Stimulated activated CD4-positive, alpha-beta T cell treated with anti-CD3 and anti-CD28 coated beads, Interleukin-15, amount 100 ng/mL, for 48 hours (primary cell): ENCODE measurements at regions not wholly inside any gene's neighbourhood (a gene's known extent, or its start where the extent isn't known, plus 50 kb on each side); places are given as distances from the start of the nearest gene placed in this dataset.

ENCODE experiments used
- DNase-seq, 2 donors: peaks; one replicate each; pipeline ENCODE4 v3.0.0-alpha.2; 2020; ENCODE audit warnings: low read depth in 2 of 2

- DNase-seq = peak in 1 of 2 donors; percentile 52
Measured at GRCh38 chrX:131778269-131779218, 234.7 kb downstream of the OR13H1 start.

GRCh38 chrX:131779306-131779705 is 235.4 kb downstream of the OR13H1 start:
- DNase-seq = no peak

GRCh38 chrX:131779741-131780140 is 235.9 kb downstream of the OR13H1 start:
- no peak for DNase-seq

GRCh38 chrX:131782646-131783045 is 238.8 kb downstream of the OR13H1 start:
- no peak for DNase-seq

- peak in 1 of 2 donors; percentile 70 for DNase-seq
Measured at GRCh38 chrX:131783555-131784308, 239.4 kb upstream of the STK26 start.

GRCh38 chrX:131789664-131790063 is 233.4 kb upstream of the STK26 start:
- no peak for DNase-seq

GRCh38 chrX:131791608-131792355 is 231.3 kb upstream of the STK26 start:
- DNase-seq = no peak

GRCh38 chrX:131792356-131792749 is 230.7 kb upstream of the STK26 start:
- DNase-seq = peak in 1 of 2 donors; percentile 81

GRCh38 chrX:131792789-131793462 is 230.2 kb upstream of the STK26 start:
- peak in 1 of 2 donors; percentile 78 for DNase-seq

GRCh38 chrX:131795442-131796229 is 227.5 kb upstream of the STK26 start:
- DNase-seq = no peak

- no peak for DNase-seq
Measured at GRCh38 chrX:131801066-131801465, 222.0 kb upstream of the STK26 start.

- no peak for DNase-seq
Measured at GRCh38 chrX:131801911-131802310, 221.2 kb upstream of the STK26 start.

- DNase-seq = peak; percentile 18 to 61
Measured at GRCh38 chrX:131802836-131803626, 220.1 kb upstream of the STK26 start.

- DNase-seq = peak; percentile 47 to 61
Measured at GRCh38 chrX:131812847-131813825, 210.0 kb upstream of the STK26 start.

GRCh38 chrX:131816551-131817136 is 206.5 kb upstream of the STK26 start:
- peak; percentile 32 to 80 for DNase-seq

GRCh38 chrX:131818297-131818936 is 204.7 kb upstream of the STK26 start:
- DNase-seq = no peak

- peak in 1 of 2 donors; percentile 65 for DNase-seq
Measured at GRCh38 chrX:131821945-131822622, 201.0 kb upstream of the STK26 start.
